ENCODE measurements at regions not wholly inside any gene's neighbourhood (a gene's known extent, or its start where the extent isn't known, plus 50 kb on each side); places are given as distances from the start of the nearest gene placed in this dataset.

- TF ChIP-seq CTCF (IDR thresholded peaks at IDR 0.05) (no peak), POLR2A (IDR thresholded peaks at IDR 0.05) (no peak)
These were observed 286.4 kb upstream of the CNTNAP5 start for GRCh38 chr2:123738643-123739042.

Data from esophagus squamous epithelium (tissue), 4 donors.